ENCODE measurements at regions not wholly inside any gene's neighbourhood (a gene's known extent, or its start where the extent isn't known, plus 50 kb on each side); places are given as distances from the start of the nearest gene placed in this dataset.
"Not testable (repeated sequence)": the region's sequence is repeated elsewhere in the genome, so short reads cannot be mapped to it uniquely, and the experiment has no call there.

GRCh38 chr9:32161720-32162119 lies 222.7 kb upstream of the ACO1 start:
- H3K9me3 ChIP-seq: no peaks in the 10 kb centered on the region
- intact Hi-C loops (cut with DNase I): no loop called here
- DNase-seq: no peak
- H3K27ac ChIP-seq: no peak overlapping the region
- H3K4me1 ChIP-seq: no peaks in the 10 kb centered on the region
- TF ChIP-seq CTCF (IDR thresholded peaks at IDR 0.05): no peak
- H3K27me3 ChIP-seq: no peaks in the 10 kb centered on the region
- H3K4me3 ChIP-seq: no peak overlapping the region
- ATAC-seq: no peak
- no peaks in the 10 kb centered on the region for H3K36me3 ChIP-seq

- H3K27me3 ChIP-seq; H3K9me3 ChIP-seq; ATAC-seq; H3K27ac ChIP-seq; H3K36me3 ChIP-seq; H3K4me1 ChIP-seq; H3K4me3 ChIP-seq; DNase-seq; intact Hi-C loops (cut with DNase I): not testable (repeated sequence)
These were observed 218.1 kb upstream of the ACO1 start for GRCh38 chr9:32166316-32166715.

GRCh38 chr9:32171339-32171738 lies 213.1 kb upstream of the ACO1 start:
- intact Hi-C loops (cut with DNase I): no loop called here

GRCh38 chr9:32172256-32172655 lies 212.2 kb upstream of the ACO1 start:
- Histone ChIP-seq H3K27ac (no peak overlapping the region), H3K36me3 (no peaks in the 10 kb centered on the region), H3K4me3 (no peak overlapping the region), H3K9me3 (no peaks in the 10 kb centered on the region), H3K27me3 (no peaks in the 10 kb centered on the region), H3K4me1 (no peaks in the 10 kb centered on the region)
- TF ChIP-seq CTCF (IDR thresholded peaks at IDR 0.05): no peak
- ATAC-seq (no peak), DNase-seq (no peak)
- intact Hi-C loops (cut with DNase I): no loop called here

More at GRCh38 chr9:32171339-32171738, 213.1 kb upstream of the ACO1 start:
- Histone ChIP-seq H3K27me3 (no peaks in the 10 kb centered on the region), H3K4me1 (no peaks in the 10 kb centered on the region), H3K27ac (no peak overlapping the region), H3K4me3 (no peak overlapping the region), H3K9me3 (no peaks in the 10 kb centered on the region), H3K36me3 (no peaks in the 10 kb centered on the region)
- TF ChIP-seq CTCF (IDR thresholded peaks at IDR 0.05): no peak
- DNase-seq (no peak), ATAC-seq (no peak)

- ATAC-seq: no peak
- intact Hi-C loops (cut with DNase I): no loop called here
- Histone ChIP-seq H3K9me3 (no peaks in the 10 kb centered on the region), H3K27me3 (no peaks in the 10 kb centered on the region), H3K36me3 (no peaks in the 10 kb centered on the region), H3K4me3 (no peak overlapping the region), H3K4me1 (no peaks in the 10 kb centered on the region), H3K27ac (no peak overlapping the region)
- DNase-seq: no peak
- TF ChIP-seq CTCF (IDR thresholded peaks at IDR 0.05): no peak
These were observed 207.0 kb upstream of the ACO1 start for GRCh38 chr9:32177396-32177795.

- no peaks in the 10 kb centered on the region for H3K9me3 ChIP-seq
- H3K36me3 ChIP-seq: no peaks in the 10 kb centered on the region
- H3K27me3 ChIP-seq: no peaks in the 10 kb centered on the region
- no peak overlapping the region for H3K4me3 ChIP-seq
- intact Hi-C loops (cut with DNase I): loop anchor here (10.0 kb wide), 1 partner anchor 64 kb away; no protein-coding TSS in a partner anchor
- H3K4me1 ChIP-seq: no peaks in the 10 kb centered on the region
- TF ChIP-seq CTCF (IDR thresholded peaks at IDR 0.05): no peak
- ATAC-seq (peak; percentile 26), DNase-seq (no peak)
- H3K27ac ChIP-seq: no peak overlapping the region
These were observed 203.8 kb upstream of the ACO1 start for GRCh38 chr9:32180597-32180996.
